Neural cell (in vitro differentiated cells): ENCODE measurements at regions not wholly inside any gene's neighbourhood (a gene's known extent, or its start where the extent isn't known, plus 50 kb on each side); places are given as distances from the start of the nearest gene placed in this dataset.

Experiments used
- H2AFZ ChIP-seq: fragments of 200-600, 300-800 bp; sonication (generic), shearing (Covaris generic); 2 replicates; pipeline ENCODE4 v1.6.0; 2014; ENCODE audit warnings: low read depth, mild to moderate bottlenecking, antibody characterized with exemption, low read length, moderate library complexity
- H3F3A ChIP-seq: fragments of 200-600 bp; shearing (Covaris generic); 2 replicates; pipeline ENCODE4 v1.6.1; 2016; ENCODE audit warnings: mild to moderate bottlenecking, moderate library complexity, mixed read lengths, antibody characterized with exemption, low read length; ENCODE audit not compliant: insufficient read depth, poor library complexity, severe bottlenecking
- H3K27ac ChIP-seq: fragments of 200-600, 300-800 bp; sonication (generic), shearing (Covaris generic); 2 replicates; pipeline ENCODE4 v1.5.1; 2014; ENCODE audit warnings: mild to moderate bottlenecking, low read length, moderate library complexity
- H3K27me3 ChIP-seq: fragments of 300-800, 200-600 bp; sonication (generic), shearing (Covaris generic); 2 replicates; pipeline ENCODE4 v1.6.0; 2014; ENCODE audit warnings: mild to moderate bottlenecking, low read depth, low read length, moderate library complexity; ENCODE audit not compliant: insufficient read depth
- H3K36me3 ChIP-seq: fragments of 300-800, 200-600 bp; sonication (generic), shearing (Covaris generic); 2 replicates; pipeline ENCODE4 v1.5.1; 2014; ENCODE audit warnings: mild to moderate bottlenecking, antibody characterized with exemption, low read length, moderate library complexity; ENCODE audit not compliant: insufficient read depth
- H3K4me2 ChIP-seq: fragments of 300-800, 200-600 bp; sonication (generic), shearing (Covaris generic); 2 replicates; pipeline ENCODE4 v1.6.0; 2014; ENCODE audit warnings: mild to moderate bottlenecking, low read length
- H3K4me3 ChIP-seq: fragments of 300-800, 200-600 bp; sonication (generic), shearing (Covaris generic); 2 replicates; pipeline ENCODE4 v1.5.1; 2014; ENCODE audit warnings: mild to moderate bottlenecking, low read length, moderate library complexity
- H3K79me2 ChIP-seq: fragments of 200-600 bp; shearing (Covaris generic); replicated peaks from 2 replicates; pipeline ENCODE4 v1.6.0; 2014; ENCODE audit warnings: mild to moderate bottlenecking, low read length, moderate library complexity; ENCODE audit not compliant: insufficient read depth
- H3K9ac ChIP-seq: fragments of 300-800, 200-600 bp; sonication (generic), shearing (Covaris generic); 2 replicates; pipeline ENCODE4 v1.6.1; 2016; ENCODE audit warnings: mild to moderate bottlenecking, low read length, mixed read lengths
- H3K9me2 ChIP-seq: fragments of 200-600 bp; shearing (Covaris generic); 2 replicates; pipeline ENCODE4 v1.6.1; 2016; ENCODE audit warnings: mild to moderate bottlenecking, low read length, mixed read lengths; ENCODE audit not compliant: insufficient read depth
- H3K9me3 ChIP-seq: fragments of 200-600, 300-800 bp; sonication (generic), shearing (Covaris generic); 2 replicates; pipeline ENCODE4 v1.6.1; 2016; ENCODE audit warnings: mild to moderate bottlenecking, mixed run types, low read length, moderate library complexity, mixed read lengths
- H4K20me1 ChIP-seq: fragments of 200-600 bp; shearing (Covaris generic); 2 replicates; pipeline ENCODE4 v1.6.1; 2016; ENCODE audit warnings: mild to moderate bottlenecking, mixed run types; ENCODE audit not compliant: insufficient read depth
- EZH2 ChIP-seq: fragments of 200-600, 300-800 bp; shearing (Covaris generic), sonication (generic); IDR thresholded peaks from 2 replicates; pipeline ENCODE4 v1.6.1; 2014; ENCODE audit warnings: antibody characterized with exemption, low read length, borderline replicate concordance, mild to moderate bottlenecking; ENCODE audit not compliant: insufficient read depth, poor library complexity, severe bottlenecking
- RAD21 ChIP-seq: fragments of 450-650 bp; conservative IDR thresholded peaks from 2 replicates; pipeline ENCODE4 v1.6.1; 2014; ENCODE audit warnings: antibody characterized with exemption, mild to moderate bottlenecking, moderate library complexity
- TF ChIP-seq, protein P1 (sequence below): fragments of 450-650 bp; IDR thresholded peaks from 2 replicates; pipeline ENCODE4 v1.5.1; 2014; ENCODE audit warnings: antibody characterized with exemption, mild to moderate bottlenecking, moderate library complexity; ENCODE audit not compliant: poor library complexity, severe bottlenecking
- TF ChIP-seq, protein P2 (sequence below): IDR thresholded peaks from 2 replicates; pipeline ENCODE4 v1.6.1; 2012; ENCODE audit warnings: borderline replicate concordance

DNA sequence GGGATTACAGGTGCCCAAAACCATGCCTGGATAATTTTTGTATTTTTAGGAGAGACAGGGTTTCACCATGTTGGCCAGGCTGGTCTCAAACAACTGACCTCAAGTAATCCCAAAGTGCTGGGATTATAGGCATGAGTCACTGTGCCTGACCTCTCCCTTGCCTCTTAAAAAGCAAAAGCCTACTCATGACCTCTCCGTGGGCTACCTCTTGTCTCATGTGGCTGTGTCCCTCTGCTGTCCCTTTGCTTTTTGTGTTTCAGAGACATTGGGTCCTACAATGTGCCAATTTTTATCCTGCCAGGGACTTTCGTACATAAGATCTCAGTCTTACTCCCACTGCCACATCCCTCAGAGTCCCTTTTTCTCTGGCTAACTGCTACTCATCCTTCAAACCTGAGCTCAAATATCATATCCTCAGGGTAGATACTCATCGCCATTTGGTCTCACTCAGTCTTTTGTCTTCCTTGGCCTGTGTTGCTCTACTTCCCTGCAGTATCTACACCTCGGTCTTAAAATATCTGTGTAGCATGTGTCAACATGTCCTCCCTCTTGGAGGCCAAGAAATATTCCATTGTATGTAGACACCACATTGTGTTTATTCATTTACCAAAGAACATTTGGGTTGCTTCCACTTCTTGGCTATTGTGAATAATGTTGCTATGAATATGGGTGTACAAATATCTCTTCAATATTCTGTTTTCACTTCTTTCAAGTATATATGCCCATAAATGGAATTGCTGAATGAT, 465.0 kb upstream of the KLF6 start:
- no peaks in the 10 kb centered on the region for H3K9me3 ChIP-seq
- no peaks in the 10 kb centered on the region for H3K27me3 ChIP-seq
- no peak overlapping the region for H3K9ac ChIP-seq
- H4K20me1 ChIP-seq, result no peaks in the 10 kb centered on the region
- TF ChIP-seq, protein P1, sequence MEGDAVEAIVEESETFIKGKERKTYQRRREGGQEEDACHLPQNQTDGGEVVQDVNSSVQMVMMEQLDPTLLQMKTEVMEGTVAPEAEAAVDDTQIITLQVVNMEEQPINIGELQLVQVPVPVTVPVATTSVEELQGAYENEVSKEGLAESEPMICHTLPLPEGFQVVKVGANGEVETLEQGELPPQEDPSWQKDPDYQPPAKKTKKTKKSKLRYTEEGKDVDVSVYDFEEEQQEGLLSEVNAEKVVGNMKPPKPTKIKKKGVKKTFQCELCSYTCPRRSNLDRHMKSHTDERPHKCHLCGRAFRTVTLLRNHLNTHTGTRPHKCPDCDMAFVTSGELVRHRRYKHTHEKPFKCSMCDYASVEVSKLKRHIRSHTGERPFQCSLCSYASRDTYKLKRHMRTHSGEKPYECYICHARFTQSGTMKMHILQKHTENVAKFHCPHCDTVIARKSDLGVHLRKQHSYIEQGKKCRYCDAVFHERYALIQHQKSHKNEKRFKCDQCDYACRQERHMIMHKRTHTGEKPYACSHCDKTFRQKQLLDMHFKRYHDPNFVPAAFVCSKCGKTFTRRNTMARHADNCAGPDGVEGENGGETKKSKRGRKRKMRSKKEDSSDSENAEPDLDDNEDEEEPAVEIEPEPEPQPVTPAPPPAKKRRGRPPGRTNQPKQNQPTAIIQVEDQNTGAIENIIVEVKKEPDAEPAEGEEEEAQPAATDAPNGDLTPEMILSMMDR, result no peak
- H3K4me2 ChIP-seq, result no peak overlapping the region
- no peaks in the 10 kb centered on the region for H3K9me2 ChIP-seq
- no peaks in the 10 kb centered on the region for H3F3A ChIP-seq
- no peaks in the 10 kb centered on the region for H3K79me2 ChIP-seq
- H3K4me3 ChIP-seq, result no peak overlapping the region
- H2AFZ ChIP-seq, result no peak overlapping the region
- H3K36me3 ChIP-seq, result no peaks in the 10 kb centered on the region
- H3K27ac ChIP-seq, result no peak overlapping the region

DNA sequence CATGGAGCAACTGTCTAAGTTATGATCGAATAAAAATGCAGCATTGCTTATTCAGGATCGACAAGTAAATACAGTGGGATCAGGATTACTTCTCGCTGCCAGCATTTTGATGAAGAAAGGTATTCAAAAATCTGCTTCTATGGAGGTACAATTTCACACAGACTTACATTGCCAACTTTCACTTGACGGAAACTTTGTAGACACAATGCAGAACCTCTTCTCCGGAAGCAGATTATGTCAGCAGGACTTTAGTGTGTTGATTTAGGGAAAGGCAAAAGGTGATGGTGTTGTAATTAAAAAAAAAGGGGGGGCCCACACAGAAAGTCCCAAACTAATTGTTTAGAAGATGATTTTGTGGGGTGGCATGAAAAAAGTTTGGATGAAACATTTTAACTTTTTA, 462.4 kb upstream of the KLF6 start:
- H3K9ac ChIP-seq, result no peak overlapping the region
- H3F3A ChIP-seq, result no peaks in the 10 kb centered on the region

More for the DNA sequence above, 462.4 kb upstream of the KLF6 start:
- no peak overlapping the region for H3K27ac ChIP-seq
- no peaks in the 10 kb centered on the region for H3K27me3 ChIP-seq
- H3K9me3 ChIP-seq, result no peaks in the 10 kb centered on the region
- H3K4me2 ChIP-seq, result no peak overlapping the region
- H3K79me2 ChIP-seq, result no peaks in the 10 kb centered on the region
- H3K9me2 ChIP-seq, result no peaks in the 10 kb centered on the region
- H3K36me3 ChIP-seq, result no peaks in the 10 kb centered on the region
- H4K20me1 ChIP-seq, result no peaks in the 10 kb centered on the region
- no peak overlapping the region for H2AFZ ChIP-seq
- TF ChIP-seq, protein P1, result no peak
- TF ChIP-seq RAD21, result no peak
- TF ChIP-seq, protein P2, sequence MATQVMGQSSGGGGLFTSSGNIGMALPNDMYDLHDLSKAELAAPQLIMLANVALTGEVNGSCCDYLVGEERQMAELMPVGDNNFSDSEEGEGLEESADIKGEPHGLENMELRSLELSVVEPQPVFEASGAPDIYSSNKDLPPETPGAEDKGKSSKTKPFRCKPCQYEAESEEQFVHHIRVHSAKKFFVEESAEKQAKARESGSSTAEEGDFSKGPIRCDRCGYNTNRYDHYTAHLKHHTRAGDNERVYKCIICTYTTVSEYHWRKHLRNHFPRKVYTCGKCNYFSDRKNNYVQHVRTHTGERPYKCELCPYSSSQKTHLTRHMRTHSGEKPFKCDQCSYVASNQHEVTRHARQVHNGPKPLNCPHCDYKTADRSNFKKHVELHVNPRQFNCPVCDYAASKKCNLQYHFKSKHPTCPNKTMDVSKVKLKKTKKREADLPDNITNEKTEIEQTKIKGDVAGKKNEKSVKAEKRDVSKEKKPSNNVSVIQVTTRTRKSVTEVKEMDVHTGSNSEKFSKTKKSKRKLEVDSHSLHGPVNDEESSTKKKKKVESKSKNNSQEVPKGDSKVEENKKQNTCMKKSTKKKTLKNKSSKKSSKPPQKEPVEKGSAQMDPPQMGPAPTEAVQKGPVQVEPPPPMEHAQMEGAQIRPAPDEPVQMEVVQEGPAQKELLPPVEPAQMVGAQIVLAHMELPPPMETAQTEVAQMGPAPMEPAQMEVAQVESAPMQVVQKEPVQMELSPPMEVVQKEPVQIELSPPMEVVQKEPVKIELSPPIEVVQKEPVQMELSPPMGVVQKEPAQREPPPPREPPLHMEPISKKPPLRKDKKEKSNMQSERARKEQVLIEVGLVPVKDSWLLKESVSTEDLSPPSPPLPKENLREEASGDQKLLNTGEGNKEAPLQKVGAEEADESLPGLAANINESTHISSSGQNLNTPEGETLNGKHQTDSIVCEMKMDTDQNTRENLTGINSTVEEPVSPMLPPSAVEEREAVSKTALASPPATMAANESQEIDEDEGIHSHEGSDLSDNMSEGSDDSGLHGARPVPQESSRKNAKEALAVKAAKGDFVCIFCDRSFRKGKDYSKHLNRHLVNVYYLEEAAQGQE, result no peak
- TF ChIP-seq EZH2, result no peak
- H3K4me3 ChIP-seq, result no peak overlapping the region
